CD4-positive, alpha-beta T cell treated with Interleukin-15 for 4 hours (primary cell): ENCODE measurements at regions not wholly inside any gene's neighbourhood (a gene's known extent, or its start where the extent isn't known, plus 50 kb on each side); places are given as distances from the start of the nearest gene placed in this dataset.

Experiments
- DNase-seq: peaks from one replicate; pipeline ENCODE4 v3.0.0-alpha.2; 2020; ENCODE audit warnings: low spot score

GRCh38 chr13:95499811-95500712 is 52.5 kb upstream of the CLDN10 start:
- DNase-seq = no peak

DNA sequence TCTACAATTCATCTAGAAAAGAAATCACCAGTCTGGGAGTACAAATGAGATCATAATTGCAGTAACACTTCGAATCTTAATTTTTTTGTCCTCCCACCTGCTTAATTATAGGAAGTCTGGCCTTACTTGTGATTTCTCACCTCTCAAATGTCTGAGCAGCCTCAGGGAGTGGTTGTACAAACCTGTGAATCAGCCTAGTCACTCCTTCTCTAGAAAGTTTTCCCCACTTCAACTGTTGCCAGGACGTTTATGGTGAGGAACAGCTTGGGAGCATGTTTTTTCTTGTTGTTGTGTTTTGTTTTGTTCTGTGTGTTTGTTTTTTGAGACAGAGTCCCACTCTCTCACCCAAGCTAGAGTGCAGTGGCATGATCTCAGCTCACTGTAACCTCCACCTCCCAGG is 50.3 kb upstream of the CLDN10 start:
- no peak for DNase-seq
